ENCODE measurements at regions not wholly inside any gene's neighbourhood (a gene's known extent, or its start where the extent isn't known, plus 50 kb on each side); places are given as distances from the start of the nearest gene placed in this dataset.

- H3K4me3 ChIP-seq (ENCODE audit: low read depth, poor library complexity, severe bottlenecking): no peak overlapping the region
- intact Hi-C loops (cut with DNase I; ENCODE audit: low total_unique reads): no loop called here
- TF ChIP-seq CTCF (IDR thresholded peaks at IDR 0.05) (no peak), POLR2A (IDR thresholded peaks at IDR 0.05) (no peak)
- no peak for DNase-seq (ENCODE audit: low spot score in 2 of 2)
- WGBS, 2 donors: 92 to 100% methylated on average over 3 of the region's 3 CpGs
Measured at GRCh38 chr17:63258785-63259184, 187.3 kb downstream of the CYB561 start.

- WGBS, 2 donors: 90 to 92% methylated on average over 5 of the region's 5 CpGs
- TF ChIP-seq CTCF (IDR thresholded peaks at IDR 0.05): no peak
- TF ChIP-seq POLR2A (IDR thresholded peaks at IDR 0.05): no peak
- intact Hi-C loops (cut with DNase I; ENCODE audit: low total_unique reads): no loop called here
- no peak for DNase-seq (ENCODE audit: low spot score in 2 of 2)
- H3K4me3 ChIP-seq (ENCODE audit: low read depth, poor library complexity, severe bottlenecking): no peak overlapping the region
Measured at GRCh38 chr17:63262751-63263476, 183.2 kb downstream of the CYB561 start.

- TF ChIP-seq POLR2A (IDR thresholded peaks at IDR 0.05) (no peak), CTCF (IDR thresholded peaks at IDR 0.05) (no peak)
- intact Hi-C loops (cut with DNase I; ENCODE audit: low total_unique reads): no loop called here
Measured at GRCh38 chr17:63265526-63265925, 180.6 kb downstream of the CYB561 start.

GRCh38 chr17:63267846-63268245, 178.3 kb downstream of the CYB561 start:
- intact Hi-C loops (cut with DNase I; ENCODE audit: low total_unique reads): no loop called here
- TF ChIP-seq POLR2A (IDR thresholded peaks at IDR 0.05) (no peak), CTCF (IDR thresholded peaks at IDR 0.05) (no peak)
- no peak overlapping the region for H3K4me3 ChIP-seq (ENCODE audit: low read depth, poor library complexity, severe bottlenecking)
- no peak for DNase-seq (ENCODE audit: low spot score in 2 of 2)
- 86 to 91% methylated on average over 4 of the region's 4 CpGs for WGBS, 2 donors

More at GRCh38 chr17:63265526-63265925, 180.6 kb downstream of the CYB561 start:
- no peak for DNase-seq (ENCODE audit: low spot score in 2 of 2)
- H3K4me3 ChIP-seq (ENCODE audit: low read depth, poor library complexity, severe bottlenecking): no peak overlapping the region

- 83 to 84% methylated on average over 3 of the region's 3 CpGs for WGBS, 2 donors
- intact Hi-C loops (cut with DNase I; ENCODE audit: low total_unique reads): no loop called here
- H3K4me3 ChIP-seq (ENCODE audit: low read depth, poor library complexity, severe bottlenecking): no peak overlapping the region
- DNase-seq (ENCODE audit: low spot score in 2 of 2): no peak
- TF ChIP-seq POLR2A (IDR thresholded peaks at IDR 0.05) (no peak), CTCF (IDR thresholded peaks at IDR 0.05) (no peak)
Measured at GRCh38 chr17:63268827-63269226, 177.3 kb downstream of the CYB561 start.

GRCh38 chr17:63270610-63271009, 175.5 kb downstream of the CYB561 start:
- H3K4me3 ChIP-seq (ENCODE audit: low read depth, poor library complexity, severe bottlenecking): no peak overlapping the region
- DNase-seq (ENCODE audit: low spot score in 2 of 2): no peak
- TF ChIP-seq CTCF (IDR thresholded peaks at IDR 0.05): no peak
- no peak for TF ChIP-seq POLR2A (IDR thresholded peaks at IDR 0.05)
- 84 to 91% methylated on average over 3 of the region's 3 CpGs for WGBS, 2 donors
- intact Hi-C loops (cut with DNase I; ENCODE audit: low total_unique reads): no loop called here
